SIG-M5 treated with dmso at 0.1 percent for 504 hours (cell line): ENCODE measurements at regions not wholly inside any gene's neighbourhood (a gene's known extent, or its start where the extent isn't known, plus 50 kb on each side); places are given as distances from the start of the nearest gene placed in this dataset.
"Not testable (repeated sequence)": the region's sequence is repeated elsewhere in the genome, so short reads cannot be mapped to it uniquely, and the experiment has no call there.

ENCODE experiments used
- DNase-seq: peaks from one replicate; lab custom pipeline; 2025; ENCODE audit not compliant: unreplicated experiment; lab: John Stamatoyannopoulos, UW

- DNase-seq: no peak
These were observed 571.3 kb downstream of the GLRX3 start for GRCh38 chr10:130707389-130707979.

GRCh38 chr10:130708465-130709070 lies 572.4 kb downstream of the GLRX3 start:
- no peak for DNase-seq

DNA sequence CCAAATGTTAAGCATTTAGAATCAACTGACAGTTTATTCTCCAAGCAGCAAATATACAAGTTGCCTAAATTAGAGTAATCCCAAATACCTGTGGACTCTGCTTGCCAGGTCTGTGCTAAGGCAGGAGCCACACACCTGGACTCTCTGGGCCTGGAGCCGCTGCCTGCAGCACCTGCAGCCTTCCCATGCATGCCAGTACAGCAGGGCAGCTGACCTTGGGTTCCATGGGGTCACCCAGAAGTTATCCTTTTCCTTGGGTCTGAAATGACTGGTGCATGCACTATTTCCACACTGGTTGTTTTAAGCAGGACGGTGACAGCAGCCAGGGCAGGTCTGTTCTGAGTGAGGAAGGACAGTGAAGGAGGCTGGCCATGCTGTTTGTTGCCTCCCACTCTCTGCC lies 573.2 kb downstream of the GLRX3 start:
- DNase-seq: no peak

DNA sequence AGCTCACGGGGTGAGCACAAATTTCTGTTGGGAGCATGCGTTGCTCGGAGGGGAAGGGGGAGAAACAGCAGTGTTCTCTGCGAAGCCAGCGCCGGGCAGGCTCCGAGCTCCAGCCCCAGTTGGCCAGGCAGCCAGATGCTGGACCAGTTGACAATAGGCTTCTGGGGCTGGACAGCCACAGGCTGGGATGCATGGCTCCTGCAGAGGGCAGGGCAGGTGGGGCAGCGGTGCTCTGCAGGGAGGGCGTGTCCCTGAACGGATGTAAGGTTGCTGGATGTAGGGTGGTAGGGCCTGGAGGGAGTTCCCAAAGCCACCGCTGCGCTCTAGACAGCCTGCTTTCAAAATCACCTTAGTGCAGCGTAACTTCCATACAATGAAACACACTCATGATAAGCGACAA lies 574.9 kb downstream of the GLRX3 start:
- DNase-seq: no peak

GRCh38 chr10:130713135-130713534 lies 576.9 kb downstream of the GLRX3 start:
- no peak for DNase-seq

GRCh38 chr10:130713731-130714130 lies 577.5 kb downstream of the GLRX3 start:
- no peak for DNase-seq

GRCh38 chr10:130714742-130715467 lies 578.7 kb downstream of the GLRX3 start:
- no peak for DNase-seq

DNA sequence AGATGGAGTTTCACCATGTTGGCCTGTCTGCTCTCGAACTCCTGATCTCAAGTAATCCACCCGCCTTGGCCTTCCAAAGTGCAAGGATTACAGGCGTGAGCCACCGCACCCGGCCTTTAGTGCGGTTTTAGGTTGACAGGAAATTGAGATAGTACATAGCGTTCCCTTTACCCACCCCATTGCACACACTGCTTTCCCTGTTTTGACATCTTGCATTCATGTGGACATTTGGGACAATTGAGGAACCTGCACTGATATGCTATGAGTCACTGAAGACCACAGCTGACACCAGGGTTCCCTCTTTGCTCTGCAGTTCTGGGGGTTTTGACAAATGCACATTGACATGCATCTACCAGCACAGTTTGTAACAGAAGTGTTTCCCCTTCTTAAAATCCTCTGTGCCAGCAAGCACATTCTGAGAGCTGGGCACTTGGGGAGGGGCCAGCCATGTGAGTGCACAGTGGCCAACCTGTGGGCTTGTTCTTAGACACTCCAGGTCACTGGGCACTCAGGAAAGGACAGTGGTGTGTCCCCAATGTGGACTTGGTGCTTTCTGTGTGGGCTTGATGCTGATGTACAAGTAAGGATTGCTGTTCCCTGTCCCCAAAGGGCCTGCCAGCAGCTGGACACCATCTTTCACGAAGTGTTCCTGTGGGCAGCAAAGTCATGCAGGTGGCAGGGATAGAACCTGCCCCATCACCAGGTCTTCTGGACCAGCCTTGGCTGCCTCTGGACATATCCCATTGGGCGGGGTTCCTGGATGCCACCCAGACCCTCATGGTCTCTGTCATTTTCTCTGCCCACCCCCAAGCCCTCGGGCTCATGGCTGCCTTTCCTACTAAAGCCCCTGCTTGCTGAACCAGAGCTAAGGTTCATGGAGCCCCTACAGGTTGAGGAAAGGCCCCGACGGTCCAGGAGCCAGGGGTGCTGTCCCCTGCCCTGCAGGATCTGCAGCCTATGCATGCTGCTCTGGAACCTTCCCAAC lies 579.8 kb downstream of the GLRX3 start:
- DNase-seq: no peak

DNA sequence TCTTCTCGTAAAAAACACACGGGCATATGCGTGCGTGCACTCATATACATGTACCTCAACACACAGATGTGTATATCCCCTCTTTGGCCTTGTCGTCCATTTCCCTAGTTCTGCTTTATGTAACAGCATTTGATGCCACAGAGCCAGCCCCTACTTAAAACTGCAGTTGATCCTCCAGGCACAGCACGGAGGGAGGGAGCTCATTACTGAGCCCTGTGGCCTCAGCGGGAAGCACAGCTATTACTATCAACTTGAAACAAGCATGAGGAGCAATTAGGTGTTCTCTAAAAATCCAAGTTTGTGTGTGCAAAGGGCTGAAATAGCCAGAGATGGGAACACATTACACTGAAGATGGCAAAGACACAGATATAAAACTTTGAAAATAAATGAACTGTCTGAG lies 580.9 kb downstream of the GLRX3 start:
- no peak for DNase-seq

DNA sequence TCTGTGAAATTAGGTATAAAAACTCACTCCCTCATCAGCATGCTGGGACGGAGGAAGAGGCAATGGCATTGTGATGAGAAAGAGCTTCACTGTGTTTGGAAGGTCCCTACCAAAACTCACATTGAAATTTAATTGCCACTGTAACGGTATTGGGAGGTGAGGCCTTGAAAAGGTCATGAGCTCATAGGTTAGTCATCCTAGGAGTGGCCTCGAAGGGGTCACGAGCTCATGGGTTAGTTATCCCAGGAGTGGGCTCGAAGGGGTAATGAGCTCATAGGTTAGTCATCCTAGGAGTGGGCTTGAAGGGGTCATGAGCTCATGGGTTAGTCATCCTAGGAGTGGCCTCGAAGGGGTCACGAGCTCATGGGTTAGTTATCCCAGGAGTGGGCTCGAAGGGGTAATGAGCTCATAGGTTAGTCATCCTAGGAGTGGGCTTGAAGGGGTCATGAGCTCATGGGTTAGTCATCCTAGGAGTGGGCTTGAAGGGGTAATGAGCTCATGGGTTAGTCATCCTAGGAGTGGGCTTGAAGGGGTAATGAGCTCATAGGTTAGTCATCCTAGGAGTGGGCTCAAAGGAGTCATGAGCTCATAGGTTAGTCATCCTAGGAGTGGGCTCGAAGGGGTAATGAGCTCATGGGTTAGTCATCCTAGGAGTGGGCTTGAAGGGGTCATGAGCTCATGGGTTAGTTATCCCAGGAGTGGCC lies 582.7 kb downstream of the GLRX3 start:
- DNase-seq: not testable (repeated sequence)

- DNase-seq: no peak
These were observed 583.2 kb downstream of the GLRX3 start for GRCh38 chr10:130719448-130719752.

GRCh38 chr10:130720235-130720634 lies 584.0 kb downstream of the GLRX3 start:
- no peak for DNase-seq

DNA sequence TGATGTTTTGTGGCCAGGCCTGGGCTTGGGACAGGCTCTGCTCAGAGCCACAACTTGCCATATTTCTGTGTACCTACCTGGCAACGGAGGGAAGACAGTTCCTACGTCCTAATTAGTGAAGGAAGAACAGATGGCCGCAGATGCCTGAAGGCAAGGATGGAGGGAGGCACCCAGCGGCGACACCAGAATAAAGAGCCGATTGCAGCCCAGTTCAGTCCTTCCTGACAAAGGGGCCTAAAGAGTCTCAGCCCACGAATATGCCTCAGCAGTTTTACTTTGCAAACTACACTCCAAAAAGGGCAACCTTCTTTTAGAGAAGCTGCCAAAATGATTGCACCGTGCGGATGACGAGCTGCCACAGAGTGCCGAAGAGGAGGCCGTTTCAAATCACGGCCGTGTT lies 585.8 kb downstream of the GLRX3 start:
- DNase-seq: no peak

DNA sequence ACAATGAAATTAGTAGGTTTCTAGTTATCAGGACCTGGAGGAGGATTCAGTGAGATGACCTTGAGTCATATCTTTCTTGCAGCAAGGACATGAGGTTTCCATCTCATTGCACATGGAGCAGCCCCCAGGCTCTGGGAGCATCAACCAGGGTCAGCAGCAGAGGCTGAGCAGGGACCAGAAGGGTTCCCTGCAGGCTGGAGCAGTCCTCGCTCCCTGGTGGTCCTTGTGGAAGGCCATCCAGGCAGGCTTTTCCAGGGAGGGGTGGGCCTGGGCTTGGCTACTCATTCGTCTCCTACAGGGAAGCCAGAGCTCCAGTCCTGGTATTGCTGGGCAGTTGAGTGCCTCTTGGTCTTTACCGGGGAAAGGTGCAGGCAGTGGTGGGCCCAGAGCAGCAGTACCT lies 587.5 kb downstream of the GLRX3 start:
- DNase-seq: no peak

DNA sequence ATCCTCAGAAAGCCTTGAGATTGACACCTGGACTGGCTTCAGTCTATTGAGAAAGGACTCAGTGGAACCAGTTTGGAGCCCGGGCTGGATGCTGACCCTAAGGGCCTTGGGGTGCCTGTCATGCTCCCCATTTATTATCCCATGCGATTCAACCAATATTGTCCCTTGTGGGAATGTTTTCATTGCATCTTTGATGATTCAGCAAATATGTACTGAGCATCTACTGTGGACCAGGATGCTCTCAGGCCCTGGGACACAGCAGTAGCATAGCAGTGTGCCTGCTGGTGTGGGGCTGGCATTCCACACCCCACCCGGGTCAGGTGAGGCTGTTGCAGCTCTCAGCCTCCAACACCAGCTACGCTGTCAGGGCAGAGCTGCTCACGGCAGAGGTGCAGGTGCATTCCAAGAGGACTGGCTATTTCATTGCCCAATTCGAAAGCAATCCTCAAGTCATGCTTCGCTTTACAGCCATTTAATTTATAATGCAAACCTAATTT lies 586.0 kb downstream of the TCERG1L start:
- DNase-seq: no peak

DNA sequence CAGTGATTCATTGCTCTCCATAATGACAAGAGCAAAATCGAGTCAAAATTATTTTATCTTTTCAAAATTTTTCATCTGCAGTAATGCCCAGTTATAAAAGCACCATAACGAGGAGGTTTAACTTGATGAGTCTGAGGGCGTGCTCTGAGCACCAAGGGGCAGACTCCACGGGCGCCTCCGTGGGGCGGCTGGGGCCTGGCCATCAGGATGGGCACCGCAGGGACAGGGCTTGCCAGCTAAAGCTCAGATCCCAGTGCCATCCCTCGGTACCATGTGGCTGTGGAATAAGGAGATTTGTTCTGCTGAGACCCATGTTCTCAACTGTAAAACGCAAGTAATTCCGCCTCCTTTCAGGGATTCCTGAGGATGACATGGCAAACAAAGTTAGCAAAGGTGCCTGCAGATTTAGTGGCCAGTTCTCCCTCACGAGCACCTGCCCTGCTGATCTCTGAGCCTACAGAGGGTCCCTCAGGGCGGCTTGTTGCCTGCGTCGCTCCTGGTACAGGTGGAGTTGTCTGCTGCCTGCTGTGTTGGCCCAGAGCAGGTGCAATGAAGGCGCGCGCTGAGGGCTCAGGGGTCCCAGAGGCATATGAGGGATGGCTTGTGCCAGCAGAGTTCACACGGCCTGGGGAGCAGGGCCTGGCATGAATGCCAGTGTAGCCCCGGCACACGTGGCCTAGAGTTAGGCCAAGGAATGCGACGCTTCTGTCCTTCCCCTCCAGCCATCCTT lies 584.4 kb downstream of the TCERG1L start:
- DNase-seq: no peak

DNA sequence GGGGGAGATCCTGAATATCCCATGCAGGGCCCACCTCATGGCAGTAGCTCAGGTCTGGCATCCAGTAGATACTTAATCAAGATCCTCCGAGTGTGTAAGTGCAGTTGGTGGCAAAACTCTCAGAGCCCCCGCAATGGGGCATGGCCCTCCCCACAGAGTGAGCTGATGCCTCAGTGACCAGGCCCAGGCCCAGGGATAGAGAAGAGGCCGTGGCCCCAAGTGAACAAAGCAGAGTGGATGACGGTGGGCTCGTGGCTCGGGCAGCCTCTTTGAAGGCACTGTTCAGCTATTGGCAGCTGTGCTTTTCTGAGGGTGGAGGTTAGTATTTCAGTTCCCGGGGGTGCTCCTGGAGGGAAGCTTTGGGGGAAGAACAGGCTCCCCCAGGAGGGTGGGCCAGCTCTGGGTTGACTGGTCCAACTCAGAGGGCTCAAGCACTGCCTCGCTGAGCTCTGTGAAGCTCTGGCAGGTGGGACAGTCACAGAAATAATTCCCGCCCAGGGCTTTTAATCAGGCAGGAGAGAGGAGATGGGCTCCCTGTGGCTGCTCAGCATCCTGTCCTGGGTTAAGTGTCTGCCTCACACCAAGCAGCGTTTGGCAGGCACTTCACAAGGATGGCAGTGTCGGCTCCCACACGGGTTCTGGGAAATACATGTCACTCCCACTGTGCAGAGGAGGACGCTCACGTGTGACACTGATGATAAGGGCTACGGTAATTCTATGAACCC lies 583.6 kb downstream of the TCERG1L start:
- no peak for DNase-seq

DNA sequence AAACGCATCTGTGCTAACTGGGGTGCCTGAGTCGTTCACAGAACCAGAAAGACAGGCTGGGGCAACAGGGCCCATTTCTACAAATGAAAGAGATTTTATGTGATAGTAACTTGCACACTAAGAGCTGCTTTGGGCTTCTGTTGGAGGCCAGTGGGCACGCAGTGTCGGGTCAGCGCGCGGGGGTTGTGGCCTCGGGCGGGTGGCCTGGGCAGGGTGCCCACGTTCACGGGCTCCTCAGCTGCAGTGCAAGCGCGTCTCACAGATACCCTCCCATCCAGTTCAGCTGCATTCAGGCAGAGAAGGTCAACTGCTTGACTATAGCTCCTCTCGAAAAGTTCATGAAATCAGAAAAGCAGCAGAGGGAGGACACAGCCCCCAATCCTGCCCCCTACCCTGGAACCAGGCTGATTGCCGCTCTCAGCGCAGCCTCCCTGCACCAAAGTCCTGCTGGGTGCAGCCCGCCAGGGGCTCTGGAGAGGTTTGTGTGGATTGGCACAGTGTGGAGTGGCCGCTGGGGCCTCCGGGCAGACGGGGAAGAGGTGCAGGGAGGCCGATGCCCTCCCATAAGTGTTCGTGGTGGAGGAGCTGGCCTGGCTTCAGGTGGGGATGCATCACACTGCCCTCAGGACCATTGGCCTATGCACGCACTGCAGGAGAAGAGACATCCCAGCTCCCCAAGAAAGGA lies 582.8 kb downstream of the TCERG1L start:
- no peak for DNase-seq

- no peak for DNase-seq
These were observed 581.6 kb downstream of the TCERG1L start for GRCh38 chr10:130729876-130730275.
